NCI-H748 (cell line): ENCODE measurements at regions not wholly inside any gene's neighbourhood (a gene's known extent, or its start where the extent isn't known, plus 50 kb on each side); places are given as distances from the start of the nearest gene placed in this dataset.

Experiments
- DNase-seq: peaks from one replicate; lab custom pipeline; 2025; ENCODE audit not compliant: unreplicated experiment; lab: John Stamatoyannopoulos, UW

- DNase-seq, result no peak
Measured at GRCh38 chr14:39851202-39851601, 419.0 kb upstream of the FBXO33 start.

GRCh38 chr14:39847852-39848251 lies 415.6 kb upstream of the FBXO33 start:
- DNase-seq, result no peak

- DNase-seq, result no peak
Measured at GRCh38 chr14:39847194-39847593, 415.0 kb upstream of the FBXO33 start.

GRCh38 chr14:39843881-39844280 lies 411.6 kb upstream of the FBXO33 start:
- no peak for DNase-seq

- no peak for DNase-seq
Measured at GRCh38 chr14:39841088-39841487, 408.9 kb upstream of the FBXO33 start.

GRCh38 chr14:39827901-39828655 lies 395.8 kb upstream of the FBXO33 start:
- DNase-seq, result no peak

GRCh38 chr14:39812532-39813320 lies 380.5 kb upstream of the FBXO33 start:
- DNase-seq, result no peak

- DNase-seq, result no peak
Measured at GRCh38 chr14:39807271-39807670, 375.0 kb upstream of the FBXO33 start.

- no peak for DNase-seq
Measured at GRCh38 chr14:39784461-39784860, 352.2 kb upstream of the FBXO33 start.

- DNase-seq, result no peak
Measured at GRCh38 chr14:39781466-39781865, 349.2 kb upstream of the FBXO33 start.

GRCh38 chr14:39773387-39774126 lies 341.3 kb upstream of the FBXO33 start:
- no peak for DNase-seq

GRCh38 chr14:39772627-39773026 lies 340.4 kb upstream of the FBXO33 start:
- no peak for DNase-seq

GRCh38 chr14:39768589-39768988 lies 336.4 kb upstream of the FBXO33 start:
- no peak for DNase-seq

GRCh38 chr14:39766397-39767000 lies 334.3 kb upstream of the FBXO33 start:
- no peak for DNase-seq

- DNase-seq, result no peak
Measured at GRCh38 chr14:39765676-39766075, 333.4 kb upstream of the FBXO33 start.

- DNase-seq, result no peak
Measured at GRCh38 chr14:39763402-39763890, 331.2 kb upstream of the FBXO33 start.

GRCh38 chr14:39762576-39763401 lies 330.6 kb upstream of the FBXO33 start:
- DNase-seq, result no peak

- DNase-seq, result no peak
Measured at GRCh38 chr14:39755269-39755878, 323.1 kb upstream of the FBXO33 start.

- DNase-seq, result no peak
Measured at GRCh38 chr14:39740454-39740853, 308.2 kb upstream of the FBXO33 start.

GRCh38 chr14:39739796-39740195 lies 307.6 kb upstream of the FBXO33 start:
- no peak for DNase-seq
